ENCODE measurements at regions not wholly inside any gene's neighbourhood (a gene's known extent, or its start where the extent isn't known, plus 50 kb on each side); places are given as distances from the start of the nearest gene placed in this dataset.

- TF ChIP-seq MAX (IDR thresholded peaks at IDR 0.05), result no peak
- no peak for TF ChIP-seq HNF4A (conservative IDR thresholded peaks at IDR 0.05)
Measured at GRCh38 chr9:1676771-1677170, 338.4 kb upstream of the SMARCA2 start (continued).

- DNase-seq (ENCODE audit: low spot score), result no peak
- Histone ChIP-seq H3K27me3 (ENCODE audit: control insufficient read depth in 4 of 4, insufficient read depth in 4 of 4, low read length in 3 of 4) (peaks cover 0 to 3% (median 0%) of the 10 kb centered on the region in 4 donors), H3K36me3 (ENCODE audit: control insufficient read depth in 4 of 4, insufficient read depth in 3 of 4, low read depth in 1 of 4, low read length in 3 of 4) (no peaks in the 10 kb centered on the region), H3K4me3 (ENCODE audit: low read depth in 1 of 3, low read length in 3 of 3) (no peak overlapping the region), H3K4me1 (ENCODE audit: control insufficient read depth in 4 of 4, insufficient read depth in 4 of 4, low read length in 3 of 4) (no peaks in the 10 kb centered on the region), H3K9ac (ENCODE audit: low read depth in 1 of 2, low read length in 2 of 2) (no peak overlapping the region), H3K27ac (ENCODE audit: low read depth in 1 of 2, low read length in 2 of 2) (no peak overlapping the region), H3K9me3 (ENCODE audit: control insufficient read depth in 4 of 4, low read length in 3 of 4) (no peaks in the 10 kb centered on the region)
- TF ChIP-seq MAX (IDR thresholded peaks at IDR 0.05) (no peak), JUND (IDR thresholded peaks at IDR 0.05) (no peak), GABPA (IDR thresholded peaks at IDR 0.05 in 1 of 2, conservative IDR thresholded peaks at IDR 0.05 in 1 of 2) (no peak), ATF3 (IDR thresholded peaks at IDR 0.05) (no peak)
- 88% methylated on average over 2 of the region's 2 CpGs for WGBS
Measured at GRCh38 chr9:1683951-1684350, 331.2 kb upstream of the SMARCA2 start.

GRCh38 chr9:1698991-1699390, 316.2 kb upstream of the SMARCA2 start:
- H3K9ac ChIP-seq (ENCODE audit: low read depth in 1 of 2, low read length in 2 of 2), result no peak overlapping the region
- H3K9me3 ChIP-seq (ENCODE audit: control insufficient read depth in 4 of 4, low read length in 3 of 4), result no peaks in the 10 kb centered on the region
- WGBS, result 83% methylated on average over 5 of the region's 5 CpGs
- H3K4me3 ChIP-seq (ENCODE audit: low read depth in 1 of 3, low read length in 3 of 3), result no peak overlapping the region
- no peaks in the 10 kb centered on the region for H3K36me3 ChIP-seq (ENCODE audit: control insufficient read depth in 4 of 4, insufficient read depth in 3 of 4, low read depth in 1 of 4, low read length in 3 of 4)
- H3K4me1 ChIP-seq (ENCODE audit: control insufficient read depth in 4 of 4, insufficient read depth in 4 of 4, low read length in 3 of 4), result no peaks in the 10 kb centered on the region
- DNase-seq (ENCODE audit: low spot score), result no peak
- peaks cover 0 to 2% (median 0%) of the 10 kb centered on the region in 4 donors for H3K27me3 ChIP-seq (ENCODE audit: control insufficient read depth in 4 of 4, insufficient read depth in 4 of 4, low read length in 3 of 4)
- TF ChIP-seq HNF4A (conservative IDR thresholded peaks at IDR 0.05) (no peak), SP1 (IDR thresholded peaks at IDR 0.05) (no peak), RXRA (IDR thresholded peaks at IDR 0.05) (no peak), YY1 (IDR thresholded peaks at IDR 0.05) (no peak), FOXA1 (IDR thresholded peaks at IDR 0.05) (no peak), EGR1 (IDR thresholded peaks at IDR 0.05; ENCODE audit: low read depth in 2 of 2) (no peak), REST (IDR thresholded peaks at IDR 0.05) (no peak), GABPA (IDR thresholded peaks at IDR 0.05 in 1 of 2, conservative IDR thresholded peaks at IDR 0.05 in 1 of 2) (no peak), FOXA2 (IDR thresholded peaks at IDR 0.05) (no peak), TAF1 (conservative IDR thresholded peaks at IDR 0.05) (no peak), HNF4G (IDR thresholded peaks at IDR 0.05) (no peak), ATF3 (IDR thresholded peaks at IDR 0.05) (no peak), JUND (IDR thresholded peaks at IDR 0.05) (no peak), NR2F2 (IDR thresholded peaks at IDR 0.05) (no peak), CTCF (IDR thresholded peaks at IDR 0.05; ENCODE audit: low read depth, low read length, missing input control) (no peak), ZBTB33 (IDR thresholded peaks at IDR 0.05) (no peak), MAX (IDR thresholded peaks at IDR 0.05) (no peak), RAD21 (IDR thresholded peaks at IDR 0.05) (no peak)
- no peak overlapping the region for H3K27ac ChIP-seq (ENCODE audit: low read depth in 1 of 2, low read length in 2 of 2)

Data from liver (tissue), 8 donors.